ENCODE measurements at regions not wholly inside any gene's neighbourhood (a gene's known extent, or its start where the extent isn't known, plus 50 kb on each side); places are given as distances from the start of the nearest gene placed in this dataset.
"Not testable (repeated sequence)": the region's sequence is repeated elsewhere in the genome, so short reads cannot be mapped to it uniquely, and the experiment has no call there.

- Histone ChIP-seq H3K27ac (ENCODE audit: low read depth, low read length, severe bottlenecking) (no peak overlapping the region), H3K4me3 (ENCODE audit: extremely low read depth, insufficient read depth, low read length, poor library complexity, severe bottlenecking) (no peak overlapping the region), H3K9me3 (ENCODE audit: control insufficient read depth, low read length) (no peaks in the 10 kb centered on the region), H3K36me3 (ENCODE audit: control insufficient read depth, insufficient read depth, low read length) (no peaks in the 10 kb centered on the region), H3K4me1 (ENCODE audit: control insufficient read depth, insufficient read depth, low read length, poor library complexity, severe bottlenecking) (peaks cover 3% of the 10 kb centered on the region)
- WGBS, 2 experiments (ENCODE audit: insufficient coverage in 2 of 2), result 90 to 100% methylated on average over 1 to 4 of the region's 5 CpGs
These were observed 259.5 kb upstream of the IRS2 start for GRCh38 chr13:110045919-110046318.

- no peaks in the 10 kb centered on the region for H3K36me3 ChIP-seq (ENCODE audit: control insufficient read depth, insufficient read depth, low read length)
- WGBS, 2 experiments (ENCODE audit: insufficient coverage in 2 of 2), result 95 to 98% methylated on average over 9 of the region's 10 CpGs
- no peaks in the 10 kb centered on the region for H3K9me3 ChIP-seq (ENCODE audit: control insufficient read depth, low read length)
- H3K27ac ChIP-seq (ENCODE audit: low read depth, low read length, severe bottlenecking), result no peak overlapping the region
- H3K4me3 ChIP-seq (ENCODE audit: extremely low read depth, insufficient read depth, low read length, poor library complexity, severe bottlenecking), result no peak overlapping the region
- H3K4me1 ChIP-seq (ENCODE audit: control insufficient read depth, insufficient read depth, low read length, poor library complexity, severe bottlenecking), result peaks cover 3% of the 10 kb centered on the region
These were observed 258.8 kb upstream of the IRS2 start for GRCh38 chr13:110045202-110045601.

- Histone ChIP-seq H3K36me3 (ENCODE audit: control insufficient read depth, insufficient read depth, low read length) (no peaks in the 10 kb centered on the region), H3K4me1 (ENCODE audit: control insufficient read depth, insufficient read depth, low read length, poor library complexity, severe bottlenecking) (peaks cover 3% of the 10 kb centered on the region), H3K27ac (ENCODE audit: low read depth, low read length, severe bottlenecking) (no peak overlapping the region), H3K9me3 (ENCODE audit: control insufficient read depth, low read length) (no peaks in the 10 kb centered on the region), H3K4me3 (ENCODE audit: extremely low read depth, insufficient read depth, low read length, poor library complexity, severe bottlenecking) (no peak overlapping the region)
- WGBS, 2 experiments (ENCODE audit: insufficient coverage in 2 of 2), result 55 to 62% methylated on average over 8 to 12 of the region's 15 CpGs
These were observed 258.2 kb upstream of the IRS2 start for GRCh38 chr13:110044551-110045111.

- Histone ChIP-seq H3K4me1 (ENCODE audit: control insufficient read depth, insufficient read depth, low read length, poor library complexity, severe bottlenecking) (peaks cover 3% of the 10 kb centered on the region), H3K36me3 (ENCODE audit: control insufficient read depth, insufficient read depth, low read length) (no peaks in the 10 kb centered on the region), H3K9me3 (ENCODE audit: control insufficient read depth, low read length) (no peaks in the 10 kb centered on the region), H3K27ac (ENCODE audit: low read depth, low read length, severe bottlenecking) (no peak overlapping the region), H3K4me3 (ENCODE audit: extremely low read depth, insufficient read depth, low read length, poor library complexity, severe bottlenecking) (no peak overlapping the region)
- WGBS, 2 experiments (ENCODE audit: insufficient coverage in 2 of 2), result 78 to 91% methylated on average over 9 of the region's 14 CpGs
These were observed 256.0 kb upstream of the IRS2 start for GRCh38 chr13:110042253-110042950.

- H3K9me3 ChIP-seq (ENCODE audit: control insufficient read depth, low read length); H3K27ac ChIP-seq (ENCODE audit: low read depth, low read length, severe bottlenecking); H3K36me3 ChIP-seq (ENCODE audit: control insufficient read depth, insufficient read depth, low read length); H3K4me3 ChIP-seq (ENCODE audit: extremely low read depth, insufficient read depth, low read length, poor library complexity, severe bottlenecking); H3K4me1 ChIP-seq (ENCODE audit: control insufficient read depth, insufficient read depth, low read length, poor library complexity, severe bottlenecking): not testable (repeated sequence)
- WGBS, 2 experiments (ENCODE audit: insufficient coverage in 2 of 2), result no CpG with 5 or more reads among the region's 4 CpGs
These were observed 255.3 kb upstream of the IRS2 start for GRCh38 chr13:110041638-110042037.

- H3K4me1 ChIP-seq (ENCODE audit: control insufficient read depth, insufficient read depth, low read length, poor library complexity, severe bottlenecking), result no peaks in the 10 kb centered on the region
- H3K4me3 ChIP-seq (ENCODE audit: extremely low read depth, insufficient read depth, low read length, poor library complexity, severe bottlenecking), result no peak overlapping the region
- H3K36me3 ChIP-seq (ENCODE audit: control insufficient read depth, insufficient read depth, low read length), result no peaks in the 10 kb centered on the region
- 93 to 100% methylated on average over 1 to 2 of the region's 2 CpGs for WGBS, 2 experiments (ENCODE audit: insufficient coverage in 2 of 2)
- no peak overlapping the region for H3K27ac ChIP-seq (ENCODE audit: low read depth, low read length, severe bottlenecking)
- no peaks in the 10 kb centered on the region for H3K9me3 ChIP-seq (ENCODE audit: control insufficient read depth, low read length)
These were observed 251.7 kb upstream of the IRS2 start for GRCh38 chr13:110037925-110038573.

GRCh38 chr13:110036060-110036459 is 249.7 kb upstream of the IRS2 start:
- Histone ChIP-seq H3K4me1 (ENCODE audit: control insufficient read depth, insufficient read depth, low read length, poor library complexity, severe bottlenecking) (no peaks in the 10 kb centered on the region), H3K9me3 (ENCODE audit: control insufficient read depth, low read length) (no peaks in the 10 kb centered on the region), H3K4me3 (ENCODE audit: extremely low read depth, insufficient read depth, low read length, poor library complexity, severe bottlenecking) (no peak overlapping the region), H3K27ac (ENCODE audit: low read depth, low read length, severe bottlenecking) (no peak overlapping the region), H3K36me3 (ENCODE audit: control insufficient read depth, insufficient read depth, low read length) (no peaks in the 10 kb centered on the region)
- WGBS, 2 experiments (ENCODE audit: insufficient coverage in 2 of 2), result no CpG with 5 or more reads among the region's 3 CpGs

- no peaks in the 10 kb centered on the region for H3K4me1 ChIP-seq (ENCODE audit: control insufficient read depth, insufficient read depth, low read length, poor library complexity, severe bottlenecking)
- no peak overlapping the region for H3K4me3 ChIP-seq (ENCODE audit: extremely low read depth, insufficient read depth, low read length, poor library complexity, severe bottlenecking)
- no peaks in the 10 kb centered on the region for H3K36me3 ChIP-seq (ENCODE audit: control insufficient read depth, insufficient read depth, low read length)
- no peaks in the 10 kb centered on the region for H3K9me3 ChIP-seq (ENCODE audit: control insufficient read depth, low read length)
- 73 to 92% methylated on average over 2 of the region's 4 CpGs for WGBS, 2 experiments (ENCODE audit: insufficient coverage in 2 of 2)
- no peak overlapping the region for H3K27ac ChIP-seq (ENCODE audit: low read depth, low read length, severe bottlenecking)
These were observed 247.7 kb upstream of the IRS2 start for GRCh38 chr13:110034031-110034549.

GRCh38 chr13:110032969-110033368 is 246.6 kb upstream of the IRS2 start:
- H3K27ac ChIP-seq (ENCODE audit: low read depth, low read length, severe bottlenecking), result no peak overlapping the region
- no peaks in the 10 kb centered on the region for H3K4me1 ChIP-seq (ENCODE audit: control insufficient read depth, insufficient read depth, low read length, poor library complexity, severe bottlenecking)
- H3K4me3 ChIP-seq (ENCODE audit: extremely low read depth, insufficient read depth, low read length, poor library complexity, severe bottlenecking), result no peak overlapping the region
- no peaks in the 10 kb centered on the region for H3K36me3 ChIP-seq (ENCODE audit: control insufficient read depth, insufficient read depth, low read length)
- WGBS, 2 experiments (ENCODE audit: insufficient coverage in 2 of 2), result 71 to 73% methylated on average over 5 of the region's 5 CpGs
- no peaks in the 10 kb centered on the region for H3K9me3 ChIP-seq (ENCODE audit: control insufficient read depth, low read length)

- H3K4me3 ChIP-seq (ENCODE audit: extremely low read depth, insufficient read depth, low read length, poor library complexity, severe bottlenecking), result no peak overlapping the region
- no peaks in the 10 kb centered on the region for H3K9me3 ChIP-seq (ENCODE audit: control insufficient read depth, low read length)
- no peaks in the 10 kb centered on the region for H3K4me1 ChIP-seq (ENCODE audit: control insufficient read depth, insufficient read depth, low read length, poor library complexity, severe bottlenecking)
- no peak overlapping the region for H3K27ac ChIP-seq (ENCODE audit: low read depth, low read length, severe bottlenecking)
- 60 to 68% methylated on average over 3 to 4 of the region's 7 CpGs for WGBS, 2 experiments (ENCODE audit: insufficient coverage in 2 of 2)
- no peaks in the 10 kb centered on the region for H3K36me3 ChIP-seq (ENCODE audit: control insufficient read depth, insufficient read depth, low read length)
These were observed 244.1 kb upstream of the IRS2 start for GRCh38 chr13:110030394-110030928.

Measured in mesodermal cell (in vitro differentiated cells).